ENCODE measurements at regions not wholly inside any gene's neighbourhood (a gene's known extent, or its start where the extent isn't known, plus 50 kb on each side); places are given as distances from the start of the nearest gene placed in this dataset.
A peak's percentile ranks its signal among the peaks of the same experiment; 100 is the strongest.

- WGBS, 2 donors = 54 to 67% methylated on average over 5 of the region's 5 CpGs
- no peak for DNase-seq (ENCODE audit: low spot score in 2 of 2)
- H3K4me3 ChIP-seq (ENCODE audit: low read depth, poor library complexity, severe bottlenecking) = no peak overlapping the region
- no peak for TF ChIP-seq CTCF (IDR thresholded peaks at IDR 0.05)
- no peak for TF ChIP-seq POLR2A (IDR thresholded peaks at IDR 0.05)
- intact Hi-C loops (cut with DNase I; ENCODE audit: low total_unique reads) = no loop called here
Measured at GRCh38 chr15:93245661-93246042, 156.6 kb upstream of the RGMA start.

GRCh38 chr15:93244696-93245660, 156.0 kb upstream of the RGMA start:
- TF ChIP-seq POLR2A (IDR thresholded peaks at IDR 0.05) (no peak), CTCF (IDR thresholded peaks at IDR 0.05) (no peak)
- WGBS, 2 donors = 84 to 89% methylated on average over 23 to 26 of the region's 26 CpGs
- DNase-seq (ENCODE audit: low spot score in 2 of 2) = peak in 1 of 2 donors; percentile 67
- H3K4me3 ChIP-seq (ENCODE audit: low read depth, poor library complexity, severe bottlenecking) = no peak overlapping the region
- intact Hi-C loops (cut with DNase I; ENCODE audit: low total_unique reads) = no loop called here

GRCh38 chr15:93243573-93243972, 154.6 kb upstream of the RGMA start:
- no peak overlapping the region for H3K4me3 ChIP-seq (ENCODE audit: low read depth, poor library complexity, severe bottlenecking)
- intact Hi-C loops (cut with DNase I; ENCODE audit: low total_unique reads) = no loop called here
- TF ChIP-seq POLR2A (IDR thresholded peaks at IDR 0.05) (no peak), CTCF (IDR thresholded peaks at IDR 0.05) (no peak)
- DNase-seq (ENCODE audit: low spot score in 2 of 2) = no peak
- WGBS, 2 donors = 81 to 91% methylated on average over 9 of the region's 9 CpGs

- no peak overlapping the region for H3K4me3 ChIP-seq (ENCODE audit: low read depth, poor library complexity, severe bottlenecking)
- intact Hi-C loops (cut with DNase I; ENCODE audit: low total_unique reads) = no loop called here
- 64 to 66% methylated on average over 15 of the region's 15 CpGs for whole genome bisulfite sequencing, 2 donors
- DNase-seq (ENCODE audit: low spot score in 2 of 2) = peak in 1 of 2 donors; percentile 59
- TF ChIP-seq CTCF (IDR thresholded peaks at IDR 0.05) (no peak), POLR2A (IDR thresholded peaks at IDR 0.05) (no peak)
Measured at GRCh38 chr15:93241696-93242585, 152.9 kb upstream of the RGMA start.

- no peak for TF ChIP-seq POLR2A (IDR thresholded peaks at IDR 0.05)
- no peak for TF ChIP-seq CTCF (IDR thresholded peaks at IDR 0.05)
- peak in 1 of 2 donors; percentile 68 for DNase-seq (ENCODE audit: low spot score in 2 of 2)
- H3K4me3 ChIP-seq (ENCODE audit: low read depth, poor library complexity, severe bottlenecking) = no peak overlapping the region
- intact Hi-C loops (cut with DNase I; ENCODE audit: low total_unique reads) = no loop called here
- WGBS, 2 donors = 94 to 97% methylated on average over 3 of the region's 3 CpGs
Measured at GRCh38 chr15:93239993-93240392, 151.0 kb upstream of the RGMA start.
